Prostate gland (tissue), 2 donors: ENCODE measurements at regions not wholly inside any gene's neighbourhood (a gene's known extent, or its start where the extent isn't known, plus 50 kb on each side); places are given as distances from the start of the nearest gene placed in this dataset.
"Not testable (repeated sequence)": the region's sequence is repeated elsewhere in the genome, so short reads cannot be mapped to it uniquely, and the experiment has no call there.

Source experiments
- DNase-seq: peaks from one replicate; pipeline ENCODE4 v3.0.0-alpha.2; 2019; ENCODE audit warnings: low spot score
- H3K27ac ChIP-seq, 2 donors: fragments of 200-600 bp; sonication (generic); 2 replicates each; pipeline ENCODE4 v1.5.1; 2017 to 2019
- H3K27me3 ChIP-seq: fragments of 200-600 bp; sonication (generic); replicated peaks from 2 replicates; pipeline ENCODE4 v1.5.1; 2019; ENCODE audit not compliant: insufficient read depth
- H3K36me3 ChIP-seq, 2 donors: fragments of 200-600 bp; sonication (generic); 1 replicate in 1 of 2; 2 replicates in 1 of 2; pipeline versions ENCODE4 v1.5.1 to v1.8.1; 2017 to 2019
- H3K4me1 ChIP-seq: fragments of 200-600 bp; sonication (generic); replicated peaks from 2 replicates; pipeline ENCODE4 v1.5.1; 2019
- H3K4me3 ChIP-seq, 2 donors: fragments of 200-600 bp; sonication (generic); 2 replicates each; pipeline ENCODE4 v1.5.1; 2017 to 2019
- H3K9me3 ChIP-seq: fragments of 200-600 bp; sonication (generic); 2 replicates; pipeline ENCODE4 v1.5.1; 2017
- POLR2A ChIP-seq: fragments of 450-650 bp; IDR thresholded peaks from one replicate; pipeline ENCODE4 v1.6.1; 2016; ENCODE audit warnings: antibody characterized with exemption, mild to moderate bottlenecking
- POLR2AphosphoS5 ChIP-seq: sonication (generic); formaldehyde crosslinking; IDR thresholded peaks from one replicate; pipeline ENCODE4 v1.6.1; 2017; ENCODE audit warnings: antibody characterized with exemption
- WGBS: methylation state at CpG from one replicate; pipeline ENCODE4 v1.1.5; 2018; 5-methylcytosine and 5-hydroxymethylcytosine counted together
- intact Hi-C: fragments of 100-400 bp; cut with DNase I; formaldehyde crosslinking; loops from one replicate; pipeline ENCODE4 v1.14.2; 2022
- TF ChIP-seq, protein P1 (sequence below), 4 experiments: fragments of 200-600 bp in 2 of 4; fragments of 450-650 bp in 2 of 4; sonication (generic) in 2 of 4; IDR thresholded peaks; 1 replicate in 3 of 4; 2 replicates in 1 of 4; pipeline ENCODE4 v1.5.1; 2016 to 2019; ENCODE audit warnings: antibody characterized with exemption in 4 of 4, mild to moderate bottlenecking in 2 of 4, moderate library complexity in 2 of 4

GRCh38 chr5:82538339-82539034 lies 260.3 kb upstream of the RPS23 start:
- 53% methylated on average over 5 of the region's 5 CpGs for WGBS
- no peaks in the 10 kb centered on the region for H3K36me3 ChIP-seq
- DNase-seq, result no peak
- intact Hi-C loops, result no loop called here
- no peaks in the 10 kb centered on the region for H3K9me3 ChIP-seq
- H3K4me3 ChIP-seq, result no peak overlapping the region
- H3K4me1 ChIP-seq, result peaks cover 2% of the 10 kb centered on the region
- H3K27ac ChIP-seq, result no peak overlapping the region
- H3K27me3 ChIP-seq, result no peaks in the 10 kb centered on the region
- TF ChIP-seq POLR2AphosphoS5, result no peak
- TF ChIP-seq, protein P1, sequence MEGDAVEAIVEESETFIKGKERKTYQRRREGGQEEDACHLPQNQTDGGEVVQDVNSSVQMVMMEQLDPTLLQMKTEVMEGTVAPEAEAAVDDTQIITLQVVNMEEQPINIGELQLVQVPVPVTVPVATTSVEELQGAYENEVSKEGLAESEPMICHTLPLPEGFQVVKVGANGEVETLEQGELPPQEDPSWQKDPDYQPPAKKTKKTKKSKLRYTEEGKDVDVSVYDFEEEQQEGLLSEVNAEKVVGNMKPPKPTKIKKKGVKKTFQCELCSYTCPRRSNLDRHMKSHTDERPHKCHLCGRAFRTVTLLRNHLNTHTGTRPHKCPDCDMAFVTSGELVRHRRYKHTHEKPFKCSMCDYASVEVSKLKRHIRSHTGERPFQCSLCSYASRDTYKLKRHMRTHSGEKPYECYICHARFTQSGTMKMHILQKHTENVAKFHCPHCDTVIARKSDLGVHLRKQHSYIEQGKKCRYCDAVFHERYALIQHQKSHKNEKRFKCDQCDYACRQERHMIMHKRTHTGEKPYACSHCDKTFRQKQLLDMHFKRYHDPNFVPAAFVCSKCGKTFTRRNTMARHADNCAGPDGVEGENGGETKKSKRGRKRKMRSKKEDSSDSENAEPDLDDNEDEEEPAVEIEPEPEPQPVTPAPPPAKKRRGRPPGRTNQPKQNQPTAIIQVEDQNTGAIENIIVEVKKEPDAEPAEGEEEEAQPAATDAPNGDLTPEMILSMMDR (IDR thresholded peaks at IDR 0.05), result no peak
- no peak for TF ChIP-seq POLR2A

DNA sequence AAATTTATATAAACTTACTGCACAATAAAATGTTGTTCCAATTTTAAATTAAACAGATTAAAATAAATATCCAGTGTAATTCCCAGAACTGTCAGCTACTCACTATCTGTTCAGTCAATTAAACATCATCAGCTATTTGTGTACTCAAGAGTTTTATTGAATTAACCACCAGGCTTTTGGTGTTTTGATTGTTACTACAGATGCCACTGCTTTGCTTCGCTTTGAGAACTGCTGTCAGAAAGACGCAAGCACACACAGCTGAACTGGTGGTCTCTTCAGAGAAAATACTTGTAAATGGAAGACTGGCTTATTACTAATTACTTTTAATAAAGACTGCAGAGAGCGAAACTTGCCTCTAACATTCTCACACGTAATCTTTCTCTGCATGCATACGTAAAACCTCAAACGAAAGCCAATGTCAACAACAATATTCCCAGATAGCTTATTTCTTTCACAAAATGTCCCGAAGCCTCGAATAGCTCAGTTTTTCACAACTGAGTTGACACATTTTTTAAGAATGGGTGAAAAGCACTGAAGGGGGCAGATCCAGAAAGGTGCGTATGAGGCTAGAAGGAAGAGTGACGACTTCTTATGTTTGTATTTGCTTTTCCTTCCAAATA lies 259.6 kb upstream of the RPS23 start:
- TF ChIP-seq POLR2AphosphoS5 (no peak), POLR2A (no peak)
- TF ChIP-seq, protein P1 (IDR thresholded peaks at IDR 0.05), result no peak
- no peaks in the 10 kb centered on the region for H3K36me3 ChIP-seq
- no peaks in the 10 kb centered on the region for H3K27me3 ChIP-seq
- no peaks in the 10 kb centered on the region for H3K9me3 ChIP-seq
- no peak overlapping the region for H3K27ac ChIP-seq
- intact Hi-C loops, result no loop called here
- H3K4me3 ChIP-seq, result no peak overlapping the region
- H3K4me1 ChIP-seq, result peaks cover 2% of the 10 kb centered on the region
- DNase-seq, result no peak
- 39% methylated on average over 10 of the region's 10 CpGs for WGBS

DNA sequence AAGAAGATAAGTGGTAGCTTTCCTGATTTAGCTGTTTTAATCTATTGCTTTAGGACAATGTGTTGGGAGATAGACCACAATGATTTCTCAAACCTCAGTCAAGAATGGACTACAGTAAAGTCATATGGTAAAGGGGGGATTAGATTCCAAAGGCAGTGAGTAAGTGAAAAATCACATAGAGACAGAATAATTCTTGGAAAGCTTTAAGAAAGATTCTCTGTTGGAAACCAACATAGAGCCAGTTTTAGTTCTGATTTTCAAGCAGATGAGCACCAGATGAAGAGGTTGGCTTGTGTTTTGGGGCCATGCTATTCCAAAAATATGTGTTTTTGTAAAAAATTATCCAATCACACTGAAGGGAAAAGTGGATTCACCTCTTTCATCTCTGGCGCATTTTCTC lies 256.8 kb upstream of the RPS23 start:
- H3K4me3 ChIP-seq, result no peak overlapping the region
- DNase-seq, result no peak
- no peaks in the 10 kb centered on the region for H3K36me3 ChIP-seq
- WGBS, result 97% methylated on average over 1 of the region's 1 CpG
- peaks cover 2% of the 10 kb centered on the region for H3K4me1 ChIP-seq
- intact Hi-C loops, result no loop called here
- H3K27ac ChIP-seq, result no peak overlapping the region
- TF ChIP-seq POLR2A (no peak), POLR2AphosphoS5 (no peak)
- TF ChIP-seq, protein P1 (IDR thresholded peaks at IDR 0.05), result no peak
- no peaks in the 10 kb centered on the region for H3K27me3 ChIP-seq
- no peaks in the 10 kb centered on the region for H3K9me3 ChIP-seq

DNA sequence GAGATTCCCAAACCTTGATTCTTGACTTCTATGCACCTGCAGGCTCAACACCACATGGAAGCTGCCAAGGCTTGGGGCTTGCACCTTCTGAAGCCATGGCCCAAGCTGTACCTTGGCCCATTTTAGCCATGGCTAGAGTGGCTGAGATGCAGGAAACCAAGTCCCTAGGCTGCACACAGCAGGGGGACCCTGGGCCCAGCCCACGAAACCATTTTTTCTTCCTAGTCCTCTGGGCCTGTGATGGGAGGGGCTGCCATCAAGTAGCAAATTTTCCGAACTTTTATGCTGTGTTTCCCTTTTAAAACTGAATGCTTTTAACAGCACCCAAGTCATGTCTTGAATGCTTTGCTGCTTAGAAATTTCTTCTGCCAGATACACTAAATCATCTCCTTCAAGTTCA lies 253.9 kb upstream of the RPS23 start:
- H3K4me3 ChIP-seq, H3K9me3 ChIP-seq, H3K27me3 ChIP-seq, H3K4me1 ChIP-seq, intact Hi-C loops, H3K27ac ChIP-seq, H3K36me3 ChIP-seq, DNase-seq: not testable (repeated sequence)
- WGBS, result 97% methylated on average over 2 of the region's 2 CpGs

- H3K36me3 ChIP-seq, result no peaks in the 10 kb centered on the region
- H3K4me1 ChIP-seq, result no peaks in the 10 kb centered on the region
- no peak for DNase-seq
- TF ChIP-seq, protein P1 (IDR thresholded peaks at IDR 0.05), result no peak
- TF ChIP-seq POLR2AphosphoS5 (no peak), POLR2A (no peak)
- H3K27ac ChIP-seq, result no peak overlapping the region
- H3K4me3 ChIP-seq, result no peak overlapping the region
- H3K9me3 ChIP-seq, result no peaks in the 10 kb centered on the region
- 87% methylated on average over 2 of the region's 2 CpGs for WGBS
- intact Hi-C loops, result no loop called here
- H3K27me3 ChIP-seq, result no peaks in the 10 kb centered on the region
Measured at GRCh38 chr5:82526540-82526939, 248.4 kb upstream of the RPS23 start.
